H9 (cell line): ENCODE measurements at regions not wholly inside any gene's neighbourhood (a gene's known extent, or its start where the extent isn't known, plus 50 kb on each side); places are given as distances from the start of the nearest gene placed in this dataset.

Experiments
- DNase-seq: peaks from one replicate; pipeline ENCODE4 v3.0.0-alpha.2; 2017
- H2AFZ ChIP-seq: one replicate; pipeline ENCODE4 v1.6.1; 2013; ENCODE audit warnings: mild to moderate bottlenecking, low read length, control low read depth, moderate library complexity
- H2AK5ac ChIP-seq: 2 replicates; pipeline ENCODE4 v1.6.1; 2013; ENCODE audit warnings: low read length, control low read depth, mixed read lengths; ENCODE audit not compliant: insufficient read length
- H2BK120ac ChIP-seq: one replicate; pipeline ENCODE4 v1.6.1; 2013; ENCODE audit warnings: low read depth, mild to moderate bottlenecking, low read length, control low read depth, inconsistent platforms; ENCODE audit not compliant: poor library complexity, severe bottlenecking
- H2BK12ac ChIP-seq: 2 replicates; pipeline ENCODE4 v1.6.1; 2013; ENCODE audit warnings: low read length, control low read depth, mixed read lengths, low read depth; ENCODE audit not compliant: insufficient read length
- H2BK15ac ChIP-seq: 2 replicates; pipeline ENCODE4 v1.6.1; 2013; ENCODE audit warnings: low read depth, low read length, control low read depth
- H2BK20ac ChIP-seq: one replicate; pipeline ENCODE4 v1.6.1; 2013; ENCODE audit warnings: low read depth, mild to moderate bottlenecking, low read length, control low read depth, inconsistent platforms; ENCODE audit not compliant: poor library complexity, severe bottlenecking
- H2BK5ac ChIP-seq: 2 replicates; pipeline ENCODE4 v1.6.1; 2013; ENCODE audit warnings: low read length, control low read depth, mixed read lengths; ENCODE audit not compliant: insufficient read length
- H3K14ac ChIP-seq: 2 replicates; pipeline ENCODE4 v1.6.1; 2013; ENCODE audit warnings: low read length, control low read depth; ENCODE audit not compliant: insufficient read depth
- H3K18ac ChIP-seq: 2 replicates; pipeline ENCODE4 v1.6.1; 2013; ENCODE audit warnings: low read depth, mild to moderate bottlenecking, mixed read lengths, low read length, control low read depth; ENCODE audit not compliant: insufficient read length
- H3K23ac ChIP-seq: 2 replicates; pipeline ENCODE4 v1.6.1; 2013; ENCODE audit warnings: low read length, control low read depth, mixed read lengths, low read depth; ENCODE audit not compliant: insufficient read length
- H3K23me2 ChIP-seq: 2 replicates; pipeline ENCODE4 v1.6.1; 2013; ENCODE audit warnings: low read depth, mild to moderate bottlenecking, mixed read lengths, low read length, control low read depth; ENCODE audit not compliant: insufficient read length, poor library complexity, severe bottlenecking
- H3K27ac ChIP-seq: 2 replicates; pipeline ENCODE4 v1.5.1; 2013; ENCODE audit warnings: low read length, control low read depth, mixed read lengths, low read depth; ENCODE audit not compliant: insufficient read length
- H3K27me3 ChIP-seq: 2 replicates; pipeline ENCODE4 v1.6.1; 2013; ENCODE audit warnings: low read length, control low read depth, inconsistent platforms; ENCODE audit not compliant: insufficient read depth
- H3K4ac ChIP-seq: 2 replicates; pipeline ENCODE4 v1.6.1; 2013; ENCODE audit warnings: low read depth, mild to moderate bottlenecking, control low read depth, inconsistent platforms, low read length, moderate library complexity
- H3K4me1 ChIP-seq: 2 replicates; pipeline ENCODE4 v1.6.1; 2013; ENCODE audit warnings: low read length, control low read depth, inconsistent platforms; ENCODE audit not compliant: insufficient read depth
- H3K4me2 ChIP-seq: 2 replicates; pipeline ENCODE4 v1.6.1; 2013; ENCODE audit warnings: low read length, control low read depth, mixed read lengths; ENCODE audit not compliant: insufficient read length, insufficient read depth
- H3K56ac ChIP-seq: 2 replicates; pipeline ENCODE4 v1.6.1; 2013; ENCODE audit warnings: low read depth, mild to moderate bottlenecking, mixed read lengths, low read length, control low read depth; ENCODE audit not compliant: insufficient read length
- H3K79me1 ChIP-seq: 2 replicates; pipeline ENCODE4 v1.6.1; 2013; ENCODE audit warnings: low read depth, mild to moderate bottlenecking, moderate library complexity, low read length, control low read depth, inconsistent platforms; ENCODE audit not compliant: insufficient read depth, poor library complexity, severe bottlenecking
- H3K79me2 ChIP-seq: 2 replicates; pipeline ENCODE4 v1.6.1; 2013; ENCODE audit warnings: low read length, control low read depth, inconsistent platforms; ENCODE audit not compliant: insufficient read depth
- H3K9ac ChIP-seq: 2 replicates; pipeline ENCODE4 v1.6.1; 2013; ENCODE audit warnings: low read length, control low read depth, mixed read lengths; ENCODE audit not compliant: insufficient read length; ENCODE audit errors: extremely low read depth
- H3K9me3 ChIP-seq: one replicate; pipeline ENCODE4 v1.6.1; 2013; ENCODE audit warnings: low read depth, low read length, inconsistent platforms; ENCODE audit not compliant: control insufficient read depth
- H3T11ph ChIP-seq: one replicate; pipeline ENCODE4 v1.6.1; 2013; ENCODE audit warnings: mild to moderate bottlenecking, low read length, control low read depth, inconsistent platforms
- H4K20me1 ChIP-seq: one replicate; pipeline ENCODE4 v1.6.1; 2013; ENCODE audit not compliant: control insufficient read depth, insufficient read length, insufficient read depth
- H4K5ac ChIP-seq: 2 replicates; pipeline ENCODE4 v1.6.1; 2013; ENCODE audit warnings: low read depth, mild to moderate bottlenecking, mixed read lengths, low read length, control low read depth; ENCODE audit not compliant: insufficient read length
- H4K8ac ChIP-seq: replicated peaks from 2 replicates; pipeline ENCODE4 v1.6.1; 2013; ENCODE audit warnings: low read length, control low read depth, mixed read lengths, low read depth; ENCODE audit not compliant: insufficient read length
- H4K91ac ChIP-seq: 2 replicates; pipeline ENCODE4 v1.6.1; 2013; ENCODE audit warnings: low read depth, mild to moderate bottlenecking, moderate library complexity, mixed read lengths, low read length, control low read depth; ENCODE audit not compliant: insufficient read length
- H3K27ac Mint-ChIP-seq, 3 experiments: 2 replicates in 2 of 3; 3 replicates in 1 of 3; pipeline ENCODE4 v1.8.0; 2020 to 2021; ENCODE audit warnings: mixed read lengths in 3 of 3, mild to moderate bottlenecking in 1 of 3, moderate library complexity in 1 of 3
- H3K27me3 Mint-ChIP-seq: 2 replicates; pipeline ENCODE4 v1.8.0; 2021; ENCODE audit warnings: low read depth, mild to moderate bottlenecking, moderate library complexity, mixed read lengths
- H3K36me3 Mint-ChIP-seq, 3 experiments: 2 replicates in 2 of 3; 3 replicates in 1 of 3; pipeline ENCODE4 v1.8.0; 2020 to 2021; ENCODE audit warnings: low read depth in 3 of 3, mixed read lengths in 3 of 3; ENCODE audit not compliant: insufficient read depth in 1 of 3
- H3K4me1 Mint-ChIP-seq, 2 experiments: 2 replicates each; pipeline ENCODE4 v1.8.0; 2020; ENCODE audit warnings: mixed read lengths in 2 of 2
- H3K4me3 Mint-ChIP-seq, 2 experiments: 2 replicates in 1 of 2; 3 replicates in 1 of 2; pipeline ENCODE4 v1.8.0; 2020 to 2021; ENCODE audit warnings: mild to moderate bottlenecking in 2 of 2, mixed read lengths in 2 of 2, moderate library complexity in 1 of 2
- H3K9me3 Mint-ChIP-seq, 2 experiments: 2 replicates in 1 of 2; 3 replicates in 1 of 2; pipeline ENCODE4 v1.8.0; 2020; ENCODE audit warnings: mild to moderate bottlenecking in 2 of 2, mixed read lengths in 2 of 2, moderate library complexity in 1 of 2
- CTCF ChIP-seq: fragments of 200-600 bp; sonication (generic); conservative IDR thresholded peaks from 3 replicates; pipeline ENCODE4 v1.8.0; 2021; ENCODE audit warnings: antibody characterized with exemption, mild to moderate bottlenecking
- WGBS: extraction: QIAGEN DNeasy Blood & Tissue Kit; methylation state at CpG from one replicate; pipeline ENCODE4 v1.1.7; 2013; ENCODE audit warnings: missing lambda C conversion rate, low lambda C conversion rate, mixed read lengths; ENCODE audit not compliant: insufficient read length; ENCODE audit errors: extremely low coverage; 5-methylcytosine and 5-hydroxymethylcytosine counted together

- Histone ChIP-seq H4K5ac (no peak overlapping the region), H4K20me1 (no peaks in the 10 kb centered on the region), H2BK12ac (no peak overlapping the region), H2AK5ac (no peak overlapping the region), H3K9me3 (no peaks in the 10 kb centered on the region), H2BK15ac (no peak overlapping the region), H3K4ac (no peak overlapping the region), H3T11ph (no peak overlapping the region), H3K79me1 (no peaks in the 10 kb centered on the region), H3K79me2 (no peaks in the 10 kb centered on the region), H2BK120ac (no peak overlapping the region), H3K23ac (no peak overlapping the region), H3K18ac (no peak overlapping the region), H4K91ac (no peak overlapping the region), H3K56ac (no peak overlapping the region), H3K23me2 (no peaks in the 10 kb centered on the region), H2BK20ac (no peak overlapping the region), H3K4me2 (no peak overlapping the region), H2BK5ac (no peak overlapping the region), H3K9ac (no peak overlapping the region), H3K27ac (no peak overlapping the region), H3K14ac (no peak overlapping the region), H2AFZ (no peak overlapping the region), H4K8ac (no peak overlapping the region), H3K27me3 (no peaks in the 10 kb centered on the region), H3K4me1 (peaks cover 4% of the 10 kb centered on the region; the same call in 1 of the 2 replicates)
- Mint-ChIP-seq H3K27me3 (no peaks in the 10 kb centered on the region), H3K4me3 (no peak overlapping the region), H3K4me1 (peaks cover 18 to 19% of the 10 kb centered on the region in 2 experiments), H3K27ac (no peak overlapping the region), H3K36me3 (peaks cover 0 to 4% (median 2%) of the 10 kb centered on the region in 3 experiments; a peak in 2 of 7 replicates), H3K9me3 (no peaks in the 10 kb centered on the region)
- DNase-seq, result no peak
- no CpG with 5 or more reads among the region's 5 CpGs for WGBS
- no peak for TF ChIP-seq CTCF
These were observed 283.9 kb downstream of the KLF12 start for GRCh38 chr13:73850104-73850873.
